ENCODE measurements at regions not wholly inside any gene's neighbourhood (a gene's known extent, or its start where the extent isn't known, plus 50 kb on each side); places are given as distances from the start of the nearest gene placed in this dataset.

GRCh38 chr3:5768281-5768945, 580.9 kb downstream of the EDEM1 start (continued):
- TF ChIP-seq AKAP8 (CRISPR knock-in tag; IDR thresholded peaks at IDR 0.05) (no peak), ZNF446 (CRISPR knock-in tag; IDR thresholded peaks at IDR 0.05) (no peak), RFXANK (CRISPR knock-in tag; IDR thresholded peaks at IDR 0.05) (no peak), SMAD1 (CRISPR knock-in tag; IDR thresholded peaks at IDR 0.05; ENCODE audit: borderline replicate concordance, low read depth) (no peak), NBN (conservative IDR thresholded peaks at IDR 0.05) (no peak), SETDB1 (CRISPR knock-in tag; IDR thresholded peaks at IDR 0.05; ENCODE audit: borderline replicate concordance) (no peak), MBNL3 (CRISPR knock-in tag; conservative IDR thresholded peaks at IDR 0.05) (no peak)
- TF ChIP-seq, protein P1, sequence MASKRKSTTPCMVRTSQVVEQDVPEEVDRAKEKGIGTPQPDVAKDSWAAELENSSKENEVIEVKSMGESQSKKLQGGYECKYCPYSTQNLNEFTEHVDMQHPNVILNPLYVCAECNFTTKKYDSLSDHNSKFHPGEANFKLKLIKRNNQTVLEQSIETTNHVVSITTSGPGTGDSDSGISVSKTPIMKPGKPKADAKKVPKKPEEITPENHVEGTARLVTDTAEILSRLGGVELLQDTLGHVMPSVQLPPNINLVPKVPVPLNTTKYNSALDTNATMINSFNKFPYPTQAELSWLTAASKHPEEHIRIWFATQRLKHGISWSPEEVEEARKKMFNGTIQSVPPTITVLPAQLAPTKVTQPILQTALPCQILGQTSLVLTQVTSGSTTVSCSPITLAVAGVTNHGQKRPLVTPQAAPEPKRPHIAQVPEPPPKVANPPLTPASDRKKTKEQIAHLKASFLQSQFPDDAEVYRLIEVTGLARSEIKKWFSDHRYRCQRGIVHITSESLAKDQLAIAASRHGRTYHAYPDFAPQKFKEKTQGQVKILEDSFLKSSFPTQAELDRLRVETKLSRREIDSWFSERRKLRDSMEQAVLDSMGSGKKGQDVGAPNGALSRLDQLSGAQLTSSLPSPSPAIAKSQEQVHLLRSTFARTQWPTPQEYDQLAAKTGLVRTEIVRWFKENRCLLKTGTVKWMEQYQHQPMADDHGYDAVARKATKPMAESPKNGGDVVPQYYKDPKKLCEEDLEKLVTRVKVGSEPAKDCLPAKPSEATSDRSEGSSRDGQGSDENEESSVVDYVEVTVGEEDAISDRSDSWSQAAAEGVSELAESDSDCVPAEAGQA (IDR thresholded peaks at IDR 0.05; ENCODE audit: low read depth): no peak
- TF ChIP-seq, protein P1 (CRISPR knock-in tag; IDR thresholded peaks at IDR 0.05; ENCODE audit: borderline replicate concordance): no peak
